HG02610 (cell line): ENCODE measurements at regions not wholly inside any gene's neighbourhood (a gene's known extent, or its start where the extent isn't known, plus 50 kb on each side); places are given as distances from the start of the nearest gene placed in this dataset.

ENCODE experiments used
- ATAC-seq: cut with Tn5 transposase; IDR thresholded peaks from one replicate; pipeline ENCODE4 v1.9.1; 2021; ENCODE audit warnings: mild to moderate bottlenecking, moderate library complexity; ENCODE audit not compliant: unreplicated experiment

GRCh38 chr7:25496476-25497368 is 268.4 kb upstream of the NPVF start:
- peak; percentile 86 for ATAC-seq

- ATAC-seq = no peak
These were observed 272.2 kb upstream of the NPVF start for GRCh38 chr7:25500393-25500921.

- no peak for ATAC-seq
These were observed 275.0 kb upstream of the NPVF start for GRCh38 chr7:25503306-25503705.

GRCh38 chr7:25512061-25512687 is 283.9 kb upstream of the NPVF start:
- no peak for ATAC-seq

GRCh38 chr7:25515633-25516275 is 287.5 kb upstream of the NPVF start:
- no peak for ATAC-seq

GRCh38 chr7:25517906-25518305 is 289.6 kb upstream of the NPVF start:
- ATAC-seq = no peak

- no peak for ATAC-seq
These were observed 291.7 kb upstream of the NPVF start for GRCh38 chr7:25520017-25520416.

GRCh38 chr7:25520516-25520915 is 292.2 kb upstream of the NPVF start:
- ATAC-seq = no peak

GRCh38 chr7:25521236-25521635 is 292.9 kb upstream of the NPVF start:
- ATAC-seq = no peak

GRCh38 chr7:25522727-25523126 is 294.4 kb upstream of the NPVF start:
- no peak for ATAC-seq

GRCh38 chr7:25527665-25528170 is 299.4 kb upstream of the NPVF start:
- ATAC-seq = no peak

- ATAC-seq = no peak
These were observed 301.0 kb upstream of the NPVF start for GRCh38 chr7:25529320-25529719.

- ATAC-seq = no peak
These were observed 308.6 kb upstream of the NPVF start for GRCh38 chr7:25536851-25537250.

GRCh38 chr7:25537662-25538375 is 309.5 kb upstream of the NPVF start:
- ATAC-seq = no peak

- ATAC-seq = no peak
These were observed 313.0 kb upstream of the NPVF start for GRCh38 chr7:25541094-25541821.

GRCh38 chr7:25541877-25542276 is 313.6 kb upstream of the NPVF start:
- no peak for ATAC-seq

GRCh38 chr7:25543210-25543609 is 314.9 kb upstream of the NPVF start:
- ATAC-seq = no peak

- no peak for ATAC-seq
These were observed 315.5 kb upstream of the NPVF start for GRCh38 chr7:25543798-25544197.

- no peak for ATAC-seq
These were observed 316.0 kb upstream of the NPVF start for GRCh38 chr7:25544254-25544653.
